KMS-11 (cell line): ENCODE measurements at regions not wholly inside any gene's neighbourhood (a gene's known extent, or its start where the extent isn't known, plus 50 kb on each side); places are given as distances from the start of the nearest gene placed in this dataset.

ENCODE experiments used
- H2AFZ ChIP-seq: fragments of 200-600 bp; sonication (generic); 2 replicates; pipeline ENCODE4 v1.6.1; 2016; ENCODE audit warnings: antibody characterized with exemption, mixed run types, low read depth
- H3K27ac ChIP-seq: fragments of 200-600 bp; sonication (generic); 2 replicates; pipeline ENCODE4 v1.6.1; 2016; ENCODE audit warnings: mild to moderate bottlenecking, mixed run types
- H3K27me3 ChIP-seq: fragments of 200-600 bp; sonication (generic); 2 replicates; pipeline ENCODE4 v1.6.1; 2017; ENCODE audit warnings: mild to moderate bottlenecking, low read depth, mixed run types, moderate library complexity; ENCODE audit not compliant: insufficient read depth
- H3K36me3 ChIP-seq: fragments of 200-600 bp; sonication (generic); 2 replicates; pipeline ENCODE4 v1.6.1; 2017; ENCODE audit warnings: mild to moderate bottlenecking, mixed run types; ENCODE audit not compliant: insufficient read depth
- H3K4me1 ChIP-seq: fragments of 200-600 bp; sonication (generic); 2 replicates; pipeline ENCODE4 v1.6.1; 2016; ENCODE audit warnings: mild to moderate bottlenecking, low read depth, mixed run types; ENCODE audit not compliant: poor library complexity, severe bottlenecking
- H3K4me2 ChIP-seq: fragments of 200-600 bp; sonication (generic); 2 replicates; pipeline ENCODE4 v1.7.0; 2016; ENCODE audit warnings: mild to moderate bottlenecking, mixed run types
- H3K4me3 ChIP-seq: fragments of 200-600 bp; sonication (generic); IDR thresholded peaks from 2 replicates; pipeline ENCODE4 v1.6.1; 2017; ENCODE audit warnings: low read depth, low read length, mixed read lengths; ENCODE audit not compliant: insufficient read depth
- H3K79me2 ChIP-seq: fragments of 200-600 bp; sonication (generic); 2 replicates; pipeline ENCODE4 v1.6.1; 2016; ENCODE audit warnings: low read depth, mixed run types; ENCODE audit not compliant: insufficient read depth
- H3K9ac ChIP-seq: fragments of 200-600 bp; sonication (generic); 2 replicates; pipeline ENCODE4 v1.6.1; 2016; ENCODE audit warnings: mild to moderate bottlenecking, mixed run types
- H4K20me1 ChIP-seq: fragments of 200-600 bp; sonication (generic); 2 replicates; pipeline ENCODE4 v1.6.1; 2016; ENCODE audit warnings: mild to moderate bottlenecking, mixed run types; ENCODE audit not compliant: insufficient read depth
- CTCF ChIP-seq: fragments of 200-600 bp; sonication (generic); conservative IDR thresholded peaks from 2 replicates; pipeline ENCODE4 v1.6.1; 2017; ENCODE audit warnings: low read depth, mild to moderate bottlenecking, antibody characterized with exemption, low read length, moderate library complexity, mixed read lengths

GRCh38 chr1:172809750-172810149, 150.8 kb downstream of the FASLG start:
- H3K4me2 ChIP-seq = no peak overlapping the region
- H3K4me3 ChIP-seq = no peak overlapping the region

GRCh38 chr1:172810480-172811175, 151.7 kb downstream of the FASLG start:
- Histone ChIP-seq H3K36me3 (no peaks in the 10 kb centered on the region), H3K27me3 (no peaks in the 10 kb centered on the region; the same call in 1 of the 2 replicates), H2AFZ (no peak overlapping the region), H3K9ac (no peak overlapping the region), H3K27ac (no peak overlapping the region), H3K79me2 (no peaks in the 10 kb centered on the region), H4K20me1 (no peaks in the 10 kb centered on the region), H3K4me3 (no peak overlapping the region), H3K4me1 (peaks cover 10% of the 10 kb centered on the region), H3K4me2 (no peak overlapping the region)
- no peak for TF ChIP-seq CTCF

More at GRCh38 chr1:172809750-172810149, 150.8 kb downstream of the FASLG start:
- H2AFZ ChIP-seq = no peak overlapping the region
- no peak overlapping the region for H3K27ac ChIP-seq
- TF ChIP-seq CTCF = no peak
- H3K79me2 ChIP-seq = no peaks in the 10 kb centered on the region
- H3K27me3 ChIP-seq = no peaks in the 10 kb centered on the region; the same call in 1 of the 2 replicates
- no peak overlapping the region for H3K9ac ChIP-seq
- no peaks in the 10 kb centered on the region for H4K20me1 ChIP-seq
- no peaks in the 10 kb centered on the region for H3K36me3 ChIP-seq
- H3K4me1 ChIP-seq = peaks cover 15% of the 10 kb centered on the region

GRCh38 chr1:172811694-172812093, 152.8 kb downstream of the FASLG start:
- H4K20me1 ChIP-seq = no peaks in the 10 kb centered on the region
- H3K4me3 ChIP-seq = no peak overlapping the region
- H3K36me3 ChIP-seq = no peaks in the 10 kb centered on the region
- no peaks in the 10 kb centered on the region for H3K79me2 ChIP-seq
- H3K27me3 ChIP-seq = no peaks in the 10 kb centered on the region
- H2AFZ ChIP-seq = no peak overlapping the region
- H3K27ac ChIP-seq = no peak overlapping the region
- H3K9ac ChIP-seq = no peak overlapping the region
- peaks cover 14% of the 10 kb centered on the region for H3K4me1 ChIP-seq
- no peak overlapping the region for H3K4me2 ChIP-seq
- TF ChIP-seq CTCF = no peak

- Histone ChIP-seq H3K79me2 (no peaks in the 10 kb centered on the region), H3K4me2 (no peak overlapping the region), H2AFZ (no peak overlapping the region), H4K20me1 (no peaks in the 10 kb centered on the region), H3K27me3 (no peaks in the 10 kb centered on the region), H3K36me3 (no peaks in the 10 kb centered on the region), H3K9ac (no peak overlapping the region), H3K4me1 (peaks cover 18% of the 10 kb centered on the region), H3K27ac (no peak overlapping the region), H3K4me3 (no peak overlapping the region)
- TF ChIP-seq CTCF = no peak
These were observed 153.2 kb downstream of the FASLG start for GRCh38 chr1:172812118-172812517.
